LNCAP (cell line): ENCODE measurements at regions not wholly inside any gene's neighbourhood (a gene's known extent, or its start where the extent isn't known, plus 50 kb on each side); places are given as distances from the start of the nearest gene placed in this dataset.
A peak's percentile ranks its signal among the peaks of the same experiment; 100 is the strongest.

ENCODE experiments used
- TF ChIP-seq, protein P1 (sequence below): fragments of 450-650 bp; IDR thresholded peaks from 2 replicates; pipeline ENCODE4 v1.5.1; 2017; ENCODE audit warnings: mild to moderate bottlenecking

DNA sequence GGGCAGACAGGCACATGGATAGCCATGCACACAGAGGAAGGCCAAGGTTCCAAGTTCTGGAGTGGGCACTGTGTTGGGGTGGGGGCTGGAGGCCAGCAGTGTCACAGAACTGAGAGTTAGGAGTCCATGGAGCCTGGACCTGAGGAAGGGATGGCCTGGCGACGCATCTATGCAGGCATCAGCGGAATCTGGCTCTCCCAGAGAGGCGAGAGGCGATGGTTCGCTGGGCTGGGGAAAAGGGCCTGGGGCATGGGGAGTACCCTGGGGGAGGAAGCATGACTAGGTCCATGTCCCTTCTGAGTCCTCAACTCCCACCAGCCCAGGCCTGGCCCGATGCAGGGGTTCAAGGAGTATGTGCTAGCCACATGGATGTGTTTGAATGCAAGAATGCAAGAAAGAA, 192.8 kb upstream of the LINGO1 start:
- TF ChIP-seq, protein P1, sequence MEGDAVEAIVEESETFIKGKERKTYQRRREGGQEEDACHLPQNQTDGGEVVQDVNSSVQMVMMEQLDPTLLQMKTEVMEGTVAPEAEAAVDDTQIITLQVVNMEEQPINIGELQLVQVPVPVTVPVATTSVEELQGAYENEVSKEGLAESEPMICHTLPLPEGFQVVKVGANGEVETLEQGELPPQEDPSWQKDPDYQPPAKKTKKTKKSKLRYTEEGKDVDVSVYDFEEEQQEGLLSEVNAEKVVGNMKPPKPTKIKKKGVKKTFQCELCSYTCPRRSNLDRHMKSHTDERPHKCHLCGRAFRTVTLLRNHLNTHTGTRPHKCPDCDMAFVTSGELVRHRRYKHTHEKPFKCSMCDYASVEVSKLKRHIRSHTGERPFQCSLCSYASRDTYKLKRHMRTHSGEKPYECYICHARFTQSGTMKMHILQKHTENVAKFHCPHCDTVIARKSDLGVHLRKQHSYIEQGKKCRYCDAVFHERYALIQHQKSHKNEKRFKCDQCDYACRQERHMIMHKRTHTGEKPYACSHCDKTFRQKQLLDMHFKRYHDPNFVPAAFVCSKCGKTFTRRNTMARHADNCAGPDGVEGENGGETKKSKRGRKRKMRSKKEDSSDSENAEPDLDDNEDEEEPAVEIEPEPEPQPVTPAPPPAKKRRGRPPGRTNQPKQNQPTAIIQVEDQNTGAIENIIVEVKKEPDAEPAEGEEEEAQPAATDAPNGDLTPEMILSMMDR = no peak

DNA sequence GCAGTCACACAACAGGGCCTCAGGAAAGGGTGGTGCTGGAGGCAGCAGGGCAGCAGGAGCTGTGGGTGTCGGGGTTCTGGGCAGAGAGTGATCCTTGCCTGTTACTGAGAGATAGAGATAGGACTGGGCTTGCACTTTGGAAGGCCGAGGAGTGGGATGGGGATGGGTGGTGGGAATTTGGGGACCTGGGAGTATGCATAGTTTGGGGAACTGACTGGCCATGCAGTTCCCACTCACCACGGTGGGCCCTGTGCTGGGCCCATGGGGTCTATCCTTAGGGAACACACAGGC, 192.5 kb upstream of the LINGO1 start:
- TF ChIP-seq, protein P1 = no peak

DNA sequence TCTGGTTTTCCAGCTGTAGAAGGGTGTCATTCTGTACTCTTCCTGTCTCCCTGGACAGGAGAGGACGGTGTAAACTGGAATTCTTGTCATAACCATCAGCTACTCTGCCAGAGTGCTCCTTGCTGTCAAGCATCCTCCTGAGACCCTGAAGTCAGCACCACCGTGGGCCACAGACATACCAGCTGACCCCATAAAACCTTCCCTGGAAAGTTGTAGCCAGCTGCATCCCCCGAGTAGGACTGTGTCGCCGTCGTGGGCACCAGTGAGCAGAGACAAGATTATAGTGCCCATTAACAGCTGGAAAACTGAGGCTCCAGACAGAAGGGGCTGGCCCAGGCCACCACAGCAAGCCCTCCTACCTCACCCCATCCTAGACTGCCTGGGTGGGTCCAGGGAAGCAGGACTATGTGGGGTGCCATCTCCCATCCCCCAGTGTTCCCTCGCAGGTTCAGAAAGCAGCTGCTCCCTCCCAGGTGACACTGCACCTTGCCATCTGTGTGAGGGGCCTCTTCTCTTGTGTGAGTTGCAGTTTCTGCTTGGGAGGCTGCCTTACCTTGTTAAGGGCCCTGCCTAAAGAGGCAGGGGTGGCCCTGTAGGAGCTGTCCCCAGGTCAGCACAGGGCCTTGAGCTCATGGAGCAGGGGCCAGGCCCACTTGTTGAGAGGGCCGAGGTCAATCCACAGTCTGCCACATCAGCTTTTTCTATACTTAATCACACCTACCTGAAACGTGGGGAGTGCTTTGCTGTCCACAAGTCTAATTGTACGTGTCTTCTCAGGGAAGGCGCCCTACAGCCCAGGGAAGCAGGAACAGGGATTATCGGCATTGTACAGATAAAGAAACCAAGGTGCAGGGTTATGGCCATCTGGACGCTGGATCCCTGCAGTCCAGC, 191.9 kb upstream of the LINGO1 start:
- TF ChIP-seq, protein P1 = no peak

GRCh38 chr15:77823736-77824135, 191.0 kb upstream of the LINGO1 start:
- TF ChIP-seq, protein P1 = no peak

- TF ChIP-seq, protein P1 = no peak
Measured at GRCh38 chr15:77822631-77823230, 190.0 kb upstream of the LINGO1 start.

DNA sequence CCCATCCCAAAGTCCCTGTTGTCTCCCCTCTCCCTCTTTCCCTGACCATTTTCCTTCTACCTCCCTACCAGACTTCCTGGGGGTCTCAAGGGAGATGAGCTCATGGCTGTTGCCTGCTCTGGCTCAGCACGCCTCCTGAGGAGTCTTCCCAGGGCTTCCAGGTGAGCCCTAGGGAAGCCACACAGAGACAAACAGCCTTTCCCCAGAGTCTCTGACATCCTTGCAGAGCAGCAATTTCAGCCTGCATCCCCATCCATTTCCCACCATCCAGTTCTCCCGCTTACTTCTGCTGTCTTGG, 189.2 kb upstream of the LINGO1 start:
- TF ChIP-seq, protein P1 = no peak

DNA sequence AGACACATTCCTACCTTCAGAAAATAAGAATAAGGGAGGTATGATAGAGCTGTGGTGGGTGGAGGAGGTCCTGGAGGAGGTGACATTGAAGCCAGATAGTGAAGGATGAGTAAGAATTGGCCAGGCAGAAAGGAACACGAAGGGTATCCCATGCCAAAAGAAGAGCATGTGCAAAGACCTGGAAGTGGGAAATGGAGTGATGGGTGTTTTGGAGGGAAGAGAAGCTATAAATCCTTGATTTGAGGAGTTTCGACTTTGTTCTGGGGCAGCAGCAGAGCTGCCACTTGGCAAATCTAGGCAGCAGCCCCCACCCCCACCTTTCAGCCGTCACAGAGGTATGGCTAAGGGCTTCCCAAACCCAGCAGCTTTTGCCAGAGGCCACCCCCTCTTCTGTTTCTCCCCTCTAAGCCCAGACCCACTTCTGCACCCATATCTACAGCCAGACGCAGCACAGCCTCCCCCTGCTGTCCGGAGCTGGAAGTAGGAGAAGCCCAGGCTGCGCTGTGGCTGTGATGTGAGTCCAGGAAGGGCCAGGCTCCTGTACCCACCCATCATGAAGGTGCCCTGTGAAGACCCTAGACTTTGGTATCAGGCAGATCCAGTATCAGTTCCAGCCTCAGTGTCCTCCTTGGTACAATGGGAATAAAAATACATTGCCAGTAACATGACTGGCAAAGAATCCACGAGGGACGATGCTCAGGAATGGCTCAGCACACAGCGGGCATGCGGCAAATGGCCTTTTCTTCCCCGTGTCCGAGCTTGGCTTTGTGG, 188.7 kb upstream of the LINGO1 start:
- TF ChIP-seq, protein P1 = peak; percentile 89
